Prostate gland (tissue), 2 donors: ENCODE measurements at regions not wholly inside any gene's neighbourhood (a gene's known extent, or its start where the extent isn't known, plus 50 kb on each side); places are given as distances from the start of the nearest gene placed in this dataset.

Source experiments
- CTCF ChIP-seq, 4 experiments: fragments of 200-600 bp in 2 of 4; fragments of 450-650 bp in 2 of 4; sonication (generic) in 2 of 4; IDR thresholded peaks; 1 replicate in 3 of 4; 2 replicates in 1 of 4; pipeline ENCODE4 v1.5.1; 2016 to 2019; ENCODE audit warnings: antibody characterized with exemption in 4 of 4, mild to moderate bottlenecking in 2 of 4, moderate library complexity in 2 of 4
- POLR2AphosphoS5 ChIP-seq: sonication (generic); formaldehyde crosslinking; IDR thresholded peaks from one replicate; pipeline ENCODE4 v1.6.1; 2017; ENCODE audit warnings: antibody characterized with exemption

DNA sequence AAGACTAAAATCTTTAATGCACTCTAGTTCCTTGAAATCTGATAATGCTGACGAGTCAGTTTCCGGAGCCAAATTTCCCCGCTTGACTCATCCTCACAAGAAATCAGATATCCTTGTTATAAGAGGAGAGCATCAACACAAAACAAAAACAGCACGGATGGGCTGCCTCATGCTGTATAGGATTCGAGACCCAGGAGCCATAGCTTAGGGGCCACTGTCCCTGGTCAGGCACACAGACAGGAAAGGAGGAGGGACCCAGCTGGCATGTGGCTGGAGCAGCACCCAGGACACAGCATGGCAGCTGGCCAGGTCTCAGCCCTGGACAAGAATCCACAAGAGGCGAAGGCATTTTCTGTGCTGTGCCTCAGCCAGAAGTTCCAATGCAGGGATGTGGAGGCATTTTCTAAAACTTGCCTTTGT, 110.2 kb upstream of the SPATA13 start:
- no peak for TF ChIP-seq CTCF (IDR thresholded peaks at IDR 0.05)
- no peak for TF ChIP-seq POLR2AphosphoS5
